NCI-H2029 treated with DMSO at 0.1 percent for 48 hours (cell line): ENCODE measurements at regions not wholly inside any gene's neighbourhood (a gene's known extent, or its start where the extent isn't known, plus 50 kb on each side); places are given as distances from the start of the nearest gene placed in this dataset.

Experiments used
- DNase-seq: peaks from one replicate; lab custom pipeline; 2025; lab: John Stamatoyannopoulos, UW

DNA sequence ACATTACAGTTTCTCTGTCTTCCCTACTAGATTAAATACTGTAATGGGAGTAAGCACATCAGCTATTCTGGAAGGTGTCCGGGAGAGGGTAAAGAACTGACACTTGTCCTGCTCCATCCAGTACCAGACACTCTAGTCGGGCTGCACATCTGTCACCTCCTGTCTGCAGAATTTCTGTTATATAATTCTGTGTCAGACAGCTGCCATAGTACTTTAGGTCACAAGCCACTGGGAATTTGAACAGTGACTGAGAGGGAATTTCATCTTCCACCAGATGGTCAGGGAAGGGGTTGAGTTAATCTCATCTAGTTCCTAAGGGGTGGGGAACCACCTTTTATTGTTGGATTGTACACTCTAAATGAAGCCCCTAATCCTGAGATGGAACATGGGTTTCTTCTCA lies 58.6 kb upstream of the NUDT7 start:
- DNase-seq: no peak

DNA sequence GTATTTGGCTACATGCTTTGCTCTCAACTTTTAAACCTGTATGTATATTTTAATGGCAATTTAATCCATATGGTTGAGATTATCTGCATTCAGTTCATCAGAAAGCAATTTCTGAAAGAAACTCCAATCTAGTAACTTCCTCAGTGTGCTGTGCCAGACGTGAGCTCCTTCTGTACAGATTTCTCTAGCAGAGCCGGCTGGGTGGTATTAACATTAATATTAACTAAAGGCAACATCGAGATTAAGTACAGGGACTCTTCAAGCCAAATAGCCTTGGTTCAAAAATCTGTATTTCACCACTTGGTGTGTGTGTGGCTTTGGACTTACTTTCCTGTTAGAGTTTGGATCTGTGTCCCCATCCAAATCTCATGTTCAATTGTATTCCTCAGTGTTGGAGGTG lies 55.5 kb upstream of the NUDT7 start:
- DNase-seq: no peak

DNA sequence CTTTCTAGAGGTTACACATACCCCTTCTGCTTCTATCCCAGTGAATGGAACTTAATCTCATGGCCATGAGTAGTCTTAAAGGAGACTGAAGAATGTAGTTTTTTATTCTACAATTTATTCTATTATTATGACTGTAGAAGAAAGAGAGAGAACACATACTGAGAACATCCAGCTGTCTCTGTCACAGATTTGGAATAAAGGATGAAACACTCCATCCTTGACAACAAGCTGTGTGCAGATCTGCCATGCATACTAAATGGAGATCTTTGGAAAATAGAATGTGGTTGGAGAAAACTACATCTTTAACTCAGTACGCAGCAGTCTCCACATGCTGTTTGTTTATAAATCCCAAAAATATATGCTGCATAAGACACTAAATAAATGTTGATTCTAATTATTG lies 54.1 kb upstream of the NUDT7 start:
- no peak for DNase-seq

DNA sequence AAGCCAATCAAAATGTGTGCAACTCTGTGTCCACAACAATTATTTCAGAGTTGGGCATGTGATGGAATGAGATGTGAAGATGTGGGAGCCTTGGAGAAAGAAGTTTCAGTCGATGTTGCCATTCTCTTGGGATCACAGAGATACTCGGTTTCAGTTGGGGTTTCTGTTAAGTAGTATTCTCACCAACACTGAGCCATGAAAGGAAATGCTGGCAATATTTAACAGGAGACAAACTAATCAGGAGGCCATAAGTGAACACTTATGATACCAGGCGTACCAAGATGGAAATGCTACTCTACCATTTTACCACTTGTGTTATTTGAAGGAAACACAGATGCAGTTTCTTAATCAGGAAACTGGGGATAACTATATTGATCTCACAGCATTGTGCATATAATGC lies 53.3 kb upstream of the NUDT7 start:
- DNase-seq: no peak
